Testis (tissue), 2 donors: ENCODE measurements at regions not wholly inside any gene's neighbourhood (a gene's known extent, or its start where the extent isn't known, plus 50 kb on each side); places are given as distances from the start of the nearest gene placed in this dataset.

Source experiments
- DNase-seq: peaks from one replicate; pipeline ENCODE4 v3.0.0-alpha.2; 2019
- H3K27ac ChIP-seq, 2 donors: fragments of 200-600 bp; sonication (generic); one replicate each; pipeline ENCODE4 v1.5.1; 2019
- H3K27me3 ChIP-seq: fragments of 200-600 bp; sonication (generic); one replicate; pipeline ENCODE4 v1.5.1; 2019
- H3K36me3 ChIP-seq: fragments of 200-600 bp; sonication (generic); one replicate; pipeline ENCODE4 v1.5.1; 2017; ENCODE audit warnings: low read depth; ENCODE audit errors: missing control alignments
- H3K4me1 ChIP-seq: fragments of 200-600 bp; sonication (generic); one replicate; pipeline ENCODE4 v1.5.1; 2019
- H3K4me3 ChIP-seq, 2 donors: fragments of 200-600 bp; sonication (generic); one replicate each; pipeline ENCODE4 v1.5.1; 2017 to 2019
- H3K9me3 ChIP-seq: fragments of 200-600 bp; sonication (generic); one replicate; pipeline ENCODE4 v1.5.1; 2017
- CTCF ChIP-seq, 3 experiments: fragments of 450-650 bp in 2 of 3; fragments of 200-600 bp in 1 of 3; sonication (generic) in 1 of 3; IDR thresholded peaks; one replicate each; pipeline ENCODE4 v1.5.1; 2016 to 2019; ENCODE audit warnings: antibody characterized with exemption in 3 of 3, mild to moderate bottlenecking in 2 of 3, moderate library complexity in 1 of 3
- POLR2A ChIP-seq: fragments of 450-650 bp; IDR thresholded peaks from one replicate; pipeline ENCODE4 v1.6.1; 2017; ENCODE audit warnings: antibody characterized with exemption, mild to moderate bottlenecking, moderate library complexity
- WGBS, 2 donors: methylation state at CpG; one replicate each; pipeline ENCODE4 v1.1.5; 2018; 5-methylcytosine and 5-hydroxymethylcytosine counted together
- intact Hi-C: fragments of 100-400 bp; cut with DNase I; formaldehyde crosslinking; loops from one replicate; pipeline ENCODE4 v1.15.1; 2023; ENCODE audit warnings: low total_unique reads

DNA sequence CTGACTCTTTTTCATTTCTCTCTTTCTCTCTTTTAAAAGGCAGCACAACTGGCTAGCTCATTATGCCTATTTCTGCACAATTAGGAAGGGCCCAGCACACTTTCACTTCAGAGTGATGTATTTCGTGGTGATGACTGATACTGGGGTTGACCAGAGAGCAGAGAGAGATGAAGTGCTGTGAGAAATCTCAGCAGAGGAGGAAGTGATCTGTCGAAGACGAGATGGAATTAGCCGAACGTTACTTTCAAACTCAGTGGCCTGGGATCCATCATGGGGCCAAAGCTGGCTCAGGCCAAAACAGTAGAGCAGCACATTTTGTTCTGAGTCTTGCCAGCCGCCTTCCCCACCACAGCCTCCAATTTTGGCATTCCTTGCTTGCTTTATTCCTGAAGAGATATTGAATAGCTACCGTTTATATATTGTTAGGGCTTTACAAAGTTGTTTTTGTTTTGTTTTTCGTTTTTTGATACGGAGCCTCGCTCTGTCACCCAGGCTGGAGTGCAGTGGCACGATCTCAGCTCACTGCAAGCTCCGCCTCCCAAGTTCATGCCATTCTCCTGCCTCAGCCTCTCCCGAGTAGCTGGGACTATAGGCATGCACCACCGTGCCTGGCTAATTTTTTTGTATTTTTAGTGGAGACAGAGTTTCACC, 213.2 kb upstream of the ECI2 start:
- Histone ChIP-seq H3K27me3 (no peaks in the 10 kb centered on the region), H3K9me3 (no peaks in the 10 kb centered on the region), H3K27ac (no peak overlapping the region), H3K36me3 (no peaks in the 10 kb centered on the region), H3K4me1 (no peaks in the 10 kb centered on the region), H3K4me3 (no peak overlapping the region)
- WGBS, 2 donors = 54 to 66% methylated on average over 14 of the region's 14 CpGs
- intact Hi-C loops = no loop called here
- DNase-seq = no peak
- no peak for TF ChIP-seq CTCF (IDR thresholded peaks at IDR 0.05)
- no peak for TF ChIP-seq POLR2A

DNA sequence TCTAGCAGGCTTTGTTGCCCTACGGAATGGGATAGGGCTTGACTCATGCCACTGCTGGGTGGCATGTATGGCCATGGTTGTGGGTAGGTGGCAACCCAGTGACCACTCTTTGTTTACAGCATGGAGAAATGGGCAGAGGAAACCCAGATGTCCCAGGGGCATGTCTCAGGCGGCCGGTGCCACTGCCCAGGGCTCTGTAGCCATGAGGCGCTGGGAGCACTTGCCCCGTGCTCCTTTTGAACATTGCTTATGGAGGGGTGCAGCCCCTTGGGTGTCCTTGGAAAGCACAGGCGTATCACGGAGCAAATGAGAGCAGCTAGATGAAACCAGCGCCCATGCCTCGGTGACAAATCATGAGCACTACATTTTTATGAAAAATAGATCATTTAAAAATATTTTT, 212.5 kb upstream of the ECI2 start:
- TF ChIP-seq POLR2A (no peak), CTCF (IDR thresholded peaks at IDR 0.05) (no peak)
- H3K27ac ChIP-seq = no peak overlapping the region
- DNase-seq = no peak
- no peaks in the 10 kb centered on the region for H3K36me3 ChIP-seq
- WGBS, 2 donors = 86 to 92% methylated on average over 9 of the region's 9 CpGs
- H3K27me3 ChIP-seq = no peaks in the 10 kb centered on the region
- no peaks in the 10 kb centered on the region for H3K9me3 ChIP-seq
- intact Hi-C loops = no loop called here
- H3K4me1 ChIP-seq = no peaks in the 10 kb centered on the region
- no peak overlapping the region for H3K4me3 ChIP-seq

DNA sequence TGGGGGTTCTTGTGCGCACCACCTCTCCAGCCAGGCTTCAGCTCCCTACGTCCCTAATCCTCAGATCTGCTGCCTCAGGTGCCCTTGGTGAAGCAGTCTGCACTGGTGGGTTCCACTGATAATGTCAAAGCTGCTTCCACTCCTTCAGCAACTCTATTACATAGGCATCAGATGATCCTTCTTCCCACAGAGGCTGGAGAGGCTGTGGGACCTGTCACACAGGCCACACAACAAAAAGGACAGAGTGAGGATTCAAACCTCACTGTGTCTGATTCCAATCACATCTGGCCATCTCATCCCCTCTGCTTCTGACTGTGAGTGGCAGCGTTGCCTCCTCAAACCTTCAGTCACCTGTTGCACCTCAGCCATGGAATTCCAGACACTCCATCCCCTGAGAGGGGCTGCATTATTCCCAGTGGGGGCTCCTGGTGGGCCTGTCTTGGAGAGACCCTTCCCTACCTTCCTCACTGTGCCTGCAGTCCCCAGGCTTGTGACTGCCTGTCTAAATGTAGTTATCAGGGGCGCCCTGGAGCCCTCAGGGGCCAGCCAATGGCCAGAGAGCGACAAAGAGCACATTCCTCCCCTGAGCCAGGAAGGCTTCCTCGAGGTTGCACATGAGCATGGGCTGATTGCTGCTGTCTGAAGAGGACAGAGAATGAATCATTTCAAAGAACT, 211.4 kb upstream of the ECI2 start:
- WGBS, 2 donors = 75 to 81% methylated on average over 4 to 6 of the region's 6 CpGs
- TF ChIP-seq CTCF (IDR thresholded peaks at IDR 0.05) = no peak
- no peak for TF ChIP-seq POLR2A
- intact Hi-C loops = no loop called here

DNA sequence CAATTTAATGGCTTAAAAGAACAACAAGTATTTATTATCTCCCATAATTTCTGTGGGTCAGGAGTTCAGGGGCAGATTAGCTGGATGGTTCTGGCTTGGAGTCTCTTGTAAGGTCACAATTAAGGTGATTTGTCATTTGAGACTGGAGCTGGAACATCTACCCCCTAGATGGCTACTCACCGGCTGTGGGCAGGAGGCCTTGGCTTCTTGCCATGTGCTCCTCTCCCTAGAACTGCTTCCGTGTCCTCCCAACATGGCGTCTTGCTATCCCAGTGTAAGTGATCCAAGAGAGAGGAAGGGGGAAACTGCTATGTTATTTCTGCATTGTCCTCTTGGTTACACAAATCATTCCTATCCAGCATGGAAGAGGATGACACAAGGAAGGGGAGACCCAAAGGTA, 210.2 kb upstream of the ECI2 start:
- Histone ChIP-seq H3K4me3 (no peak overlapping the region), H3K36me3 (no peaks in the 10 kb centered on the region), H3K27ac (no peak overlapping the region), H3K27me3 (no peaks in the 10 kb centered on the region), H3K9me3 (no peaks in the 10 kb centered on the region), H3K4me1 (no peaks in the 10 kb centered on the region)
- 67 to 71% methylated on average over 3 of the region's 3 CpGs for WGBS, 2 donors
- TF ChIP-seq CTCF (IDR thresholded peaks at IDR 0.05) (no peak), POLR2A (no peak)
- intact Hi-C loops = no loop called here
- no peak for DNase-seq

More for the DNA sequence above, 211.4 kb upstream of the ECI2 start:
- Histone ChIP-seq H3K27ac (no peak overlapping the region), H3K36me3 (no peaks in the 10 kb centered on the region), H3K4me3 (no peak overlapping the region), H3K4me1 (no peaks in the 10 kb centered on the region), H3K27me3 (no peaks in the 10 kb centered on the region), H3K9me3 (no peaks in the 10 kb centered on the region)
- no peak for DNase-seq
